K562 (cell line): ENCODE measurements at regions not wholly inside any gene's neighbourhood (a gene's known extent, or its start where the extent isn't known, plus 50 kb on each side); places are given as distances from the start of the nearest gene placed in this dataset.

Source experiments
- ATAC-seq: fragments of 200-7000 bp; cut with Tn5 transposase; 3 replicates; pipeline ENCODE4 v1.9.1; 2020; ENCODE audit warnings: moderate library complexity
- BruUV-seq: library from RNA; stranded (reverse); fragments of 400-500 nt; replicated peaks from 2 replicates; lab custom pipeline; 2021; lab: Mats Ljungman, UMichigan
- CTCF ChIA-PET: fragments of 300-600 bp; formaldehyde crosslinking; extraction: SDS; loops from one replicate; lab custom pipeline; 2021; ENCODE audit warnings: low intra/inter-chr PET ratio; lab: Yijun Ruan, JAX
- POLR2A ChIA-PET: fragments of 300-600, 350-650 bp; sonication (Branson Sonifier 250); formaldehyde crosslinking; extraction: SDS; loops from one replicate; lab custom pipeline; 2021; ENCODE audit warnings: antibody characterized with exemption, inconsistent platforms; lab: Yijun Ruan, JAX
- DNase-seq, 4 experiments: peaks; one replicate each; pipeline versions ENCODE4 v3.0.0 to v3.0.0-alpha.2; 2011 to 2018; ENCODE audit warnings: low spot score in 3 of 4, mixed read lengths in 3 of 4; ENCODE audit errors: extremely low read depth in 1 of 4
- FAIRE-seq: peaks from 2 replicates; lab custom pipeline; 2011; peaks lifted over from hg19 to GRCh38; lab: Jason Lieb, UNC
- H2AFZ ChIP-seq: 2 replicates; pipeline ENCODE4 v1.6.0; 2011; ENCODE audit warnings: low read depth, low read length, control low read depth, inconsistent platforms
- H3K27ac ChIP-seq: fragments of 200-600 bp; 3 replicates; pipeline ENCODE4 v1.8.0; 2011; ENCODE audit warnings: low read depth, mild to moderate bottlenecking, control low read depth, inconsistent platforms, low read length, moderate library complexity, mixed read lengths; ENCODE audit errors: extremely low read depth
- H3K27me3 ChIP-seq, 2 experiments: fragments of 300-600 bp in 1 of 2; 2 replicates in 1 of 2; 3 replicates in 1 of 2; pipeline versions ENCODE4 v1.6.0 to v1.8.0; 2011; ENCODE audit warnings: inconsistent platforms in 2 of 2, low read length in 2 of 2, mild to moderate bottlenecking in 1 of 2, mixed read lengths in 1 of 2, moderate library complexity in 1 of 2; ENCODE audit not compliant: control insufficient read depth in 2 of 2, insufficient read depth in 2 of 2
- H3K36me3 ChIP-seq: fragments of 300-600 bp; 3 replicates; pipeline ENCODE4 v1.8.0; 2011; ENCODE audit warnings: mild to moderate bottlenecking, low read length, inconsistent platforms; ENCODE audit not compliant: control insufficient read depth, insufficient read depth
- H3K4me1 ChIP-seq, 2 experiments: fragments of 200-600 bp in 1 of 2; replicated peaks in 1 of 2; 2 replicates in 1 of 2; 3 replicates in 1 of 2; pipeline versions ENCODE4 v1.5.1 to v1.8.0; 2011; ENCODE audit warnings: inconsistent platforms in 2 of 2, low read length in 2 of 2, mild to moderate bottlenecking in 1 of 2, mixed read lengths in 1 of 2, moderate library complexity in 1 of 2; ENCODE audit not compliant: control insufficient read depth in 2 of 2, insufficient read depth in 2 of 2
- H3K4me2 ChIP-seq: 2 replicates; pipeline ENCODE4 v1.6.1; 2011; ENCODE audit warnings: low read length, control low read depth, inconsistent platforms, mixed read lengths; ENCODE audit not compliant: insufficient read depth
- H3K4me3 ChIP-seq: fragments of 200-600 bp; sonication (generic), shearing (Covaris generic); 2 replicates; pipeline ENCODE4 v1.5.1; 2016; ENCODE audit warnings: control low read depth, inconsistent platforms
- H3K79me2 ChIP-seq: fragments of 200-600 bp; 3 replicates; pipeline ENCODE4 v1.8.0; 2011; ENCODE audit warnings: low read length, inconsistent platforms; ENCODE audit not compliant: control insufficient read depth, insufficient read depth
- H3K9ac ChIP-seq, 2 experiments: 2 replicates each; pipeline versions ENCODE4 v1.6.0 to v1.6.1; 2011; ENCODE audit warnings: low read depth in 2 of 2, low read length in 2 of 2, control low read depth in 1 of 2, inconsistent platforms in 1 of 2, mild to moderate bottlenecking in 1 of 2, mixed read lengths in 1 of 2; ENCODE audit not compliant: insufficient read depth in 1 of 2
- H3K9me1 ChIP-seq: one replicate; pipeline ENCODE4 v1.6.0; 2011; ENCODE audit warnings: inconsistent platforms, mild to moderate bottlenecking, low read length, moderate library complexity; ENCODE audit not compliant: control insufficient read depth, insufficient read depth
- H3K9me3 ChIP-seq: replicated peaks from 2 replicates; pipeline ENCODE4 v1.5.1; 2011; ENCODE audit warnings: low read depth, low read length, inconsistent platforms; ENCODE audit not compliant: control insufficient read depth, insufficient read depth
- H4K20me1 ChIP-seq: replicated peaks from 2 replicates; pipeline ENCODE4 v1.6.1; 2011; ENCODE audit warnings: low read length, inconsistent platforms, mixed read lengths; ENCODE audit not compliant: control insufficient read depth, insufficient read depth
- ARHGAP35 ChIP-seq: fragments of 450-650 bp; IDR thresholded peaks from 2 replicates; pipeline ENCODE4 v1.6.1; 2018; ENCODE audit not compliant: partially characterized antibody
- NFIC ChIP-seq: fragments of 450-650 bp; IDR thresholded peaks from 2 replicates; pipeline ENCODE4 v1.6.1; 2017; ENCODE audit warnings: mild to moderate bottlenecking, inconsistent platforms
- WGBS: fragments of 100-300 bp; shearing (Covaris generic); methylation state at CpG from one replicate; pipeline ENCODE4 v1.1.6; 2016; ENCODE audit warnings: low coverage, mixed read lengths; ENCODE audit not compliant: insufficient coverage; ENCODE audit errors: missing lambda C conversion rate; 5-methylcytosine and 5-hydroxymethylcytosine counted together
- in situ Hi-C: fragments of 300-500 bp; cut with MboI; formaldehyde crosslinking; loops from 4 replicates; pipeline ENCODE4 v1.15.0; 2018; ENCODE audit warnings: inconsistent platforms, mixed read lengths
- intact Hi-C: fragments of 100-400 bp; cut with micrococcal nuclease; formaldehyde crosslinking; loops from 2 replicates; pipeline ENCODE4 v1.14.2; 2022
- TF ChIP-seq, protein P1 (sequence below): fragments of 250-450 bp; sonication (Bioruptor Pico); IDR thresholded peaks from 2 replicates; pipeline ENCODE4 v1.9.0; 2021; ENCODE audit warnings: mild to moderate bottlenecking, inconsistent platforms

- no peaks in the 10 kb centered on the region for H3K79me2 ChIP-seq
- BruUV-seq = no TSS peak
- no peak overlapping the region for H3K4me3 ChIP-seq
- H2AFZ ChIP-seq = no peak overlapping the region
- ATAC-seq (no peak), DNase-seq (peak in 1 of 4 experiments; percentile 6), FAIRE-seq (no peak)
- no peaks in the 10 kb centered on the region for H3K9me3 ChIP-seq
- peaks cover 13 to 29% of the 10 kb centered on the region in 2 experiments; a peak in 4 of 5 replicates for H3K27me3 ChIP-seq
- no peak overlapping the region for H3K27ac ChIP-seq
- in situ Hi-C loops (loop anchor here (25.0 kb wide), 1 partner anchor 1667 kb away; the partner anchor contains the start of gene CCER1), intact Hi-C loops (no loop called here)
- H3K4me2 ChIP-seq = no peak overlapping the region
- H4K20me1 ChIP-seq = no peaks in the 10 kb centered on the region
- no peak overlapping the region for H3K9ac ChIP-seq
- no peaks in the 10 kb centered on the region for H3K4me1 ChIP-seq
- no peaks in the 10 kb centered on the region for H3K9me1 ChIP-seq
- ChIA-PET CTCF (interaction anchor here (0.7 kb wide), 1 partner anchor 1288 kb away, joined by 3 read pairs; no protein-coding TSS in a partner anchor), POLR2A (interaction anchor here (0.6 kb wide), 1 partner anchor 1540 kb away, joined by 3 read pairs; no protein-coding TSS in a partner anchor)
- no peaks in the 10 kb centered on the region for H3K36me3 ChIP-seq
- peak; percentile 24; the same call in 1 of the 2 replicates for TF ChIP-seq NFIC
- no peak for TF ChIP-seq ARHGAP35
- TF ChIP-seq, protein P1, sequence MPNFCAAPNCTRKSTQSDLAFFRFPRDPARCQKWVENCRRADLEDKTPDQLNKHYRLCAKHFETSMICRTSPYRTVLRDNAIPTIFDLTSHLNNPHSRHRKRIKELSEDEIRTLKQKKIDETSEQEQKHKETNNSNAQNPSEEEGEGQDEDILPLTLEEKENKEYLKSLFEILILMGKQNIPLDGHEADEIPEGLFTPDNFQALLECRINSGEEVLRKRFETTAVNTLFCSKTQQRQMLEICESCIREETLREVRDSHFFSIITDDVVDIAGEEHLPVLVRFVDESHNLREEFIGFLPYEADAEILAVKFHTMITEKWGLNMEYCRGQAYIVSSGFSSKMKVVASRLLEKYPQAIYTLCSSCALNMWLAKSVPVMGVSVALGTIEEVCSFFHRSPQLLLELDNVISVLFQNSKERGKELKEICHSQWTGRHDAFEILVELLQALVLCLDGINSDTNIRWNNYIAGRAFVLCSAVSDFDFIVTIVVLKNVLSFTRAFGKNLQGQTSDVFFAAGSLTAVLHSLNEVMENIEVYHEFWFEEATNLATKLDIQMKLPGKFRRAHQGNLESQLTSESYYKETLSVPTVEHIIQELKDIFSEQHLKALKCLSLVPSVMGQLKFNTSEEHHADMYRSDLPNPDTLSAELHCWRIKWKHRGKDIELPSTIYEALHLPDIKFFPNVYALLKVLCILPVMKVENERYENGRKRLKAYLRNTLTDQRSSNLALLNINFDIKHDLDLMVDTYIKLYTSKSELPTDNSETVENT (CRISPR knock-in tag) = no peak
- WGBS = 0% methylated on average over 8 of the region's 9 CpGs
Measured at GRCh38 chr12:92629349-92630065, 73.3 kb upstream of the PLEKHG7 start.
